ENCODE measurements at regions not wholly inside any gene's neighbourhood (a gene's known extent, or its start where the extent isn't known, plus 50 kb on each side); places are given as distances from the start of the nearest gene placed in this dataset.

DNA sequence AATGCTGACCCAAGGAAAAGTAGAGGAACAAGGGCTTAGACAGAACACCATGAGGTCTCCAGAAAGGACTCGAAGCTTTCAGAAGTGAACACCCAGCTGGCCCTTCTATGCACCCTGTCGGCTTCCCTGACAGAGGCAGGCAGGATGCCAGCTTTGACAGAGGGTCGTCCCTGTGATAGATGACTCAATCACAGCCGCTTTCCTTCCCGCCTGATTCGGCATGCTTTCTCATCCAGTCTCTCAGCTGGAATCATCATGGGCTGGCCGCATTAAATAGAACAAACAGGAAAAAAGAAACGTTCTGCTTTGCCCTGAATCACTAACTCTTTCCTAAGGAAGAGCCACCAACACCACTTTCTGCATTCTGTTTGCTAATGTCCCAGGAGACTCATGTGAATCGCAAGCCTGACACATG, 140.3 kb upstream of the RAB12 start:
- TF ChIP-seq, protein P1, sequence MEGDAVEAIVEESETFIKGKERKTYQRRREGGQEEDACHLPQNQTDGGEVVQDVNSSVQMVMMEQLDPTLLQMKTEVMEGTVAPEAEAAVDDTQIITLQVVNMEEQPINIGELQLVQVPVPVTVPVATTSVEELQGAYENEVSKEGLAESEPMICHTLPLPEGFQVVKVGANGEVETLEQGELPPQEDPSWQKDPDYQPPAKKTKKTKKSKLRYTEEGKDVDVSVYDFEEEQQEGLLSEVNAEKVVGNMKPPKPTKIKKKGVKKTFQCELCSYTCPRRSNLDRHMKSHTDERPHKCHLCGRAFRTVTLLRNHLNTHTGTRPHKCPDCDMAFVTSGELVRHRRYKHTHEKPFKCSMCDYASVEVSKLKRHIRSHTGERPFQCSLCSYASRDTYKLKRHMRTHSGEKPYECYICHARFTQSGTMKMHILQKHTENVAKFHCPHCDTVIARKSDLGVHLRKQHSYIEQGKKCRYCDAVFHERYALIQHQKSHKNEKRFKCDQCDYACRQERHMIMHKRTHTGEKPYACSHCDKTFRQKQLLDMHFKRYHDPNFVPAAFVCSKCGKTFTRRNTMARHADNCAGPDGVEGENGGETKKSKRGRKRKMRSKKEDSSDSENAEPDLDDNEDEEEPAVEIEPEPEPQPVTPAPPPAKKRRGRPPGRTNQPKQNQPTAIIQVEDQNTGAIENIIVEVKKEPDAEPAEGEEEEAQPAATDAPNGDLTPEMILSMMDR (IDR thresholded peaks at IDR 0.05): no peak
- no peak for TF ChIP-seq POLR2A (IDR thresholded peaks at IDR 0.05)

Measured in uterus (tissue), 2 donors.